Epidermal melanocyte (primary cell): ENCODE measurements at regions not wholly inside any gene's neighbourhood (a gene's known extent, or its start where the extent isn't known, plus 50 kb on each side); places are given as distances from the start of the nearest gene placed in this dataset.

Source experiments
- DNase-seq: peaks from one replicate; pipeline ENCODE4 v3.0.0; 2011; ENCODE audit warnings: low spot score; ENCODE audit not compliant: insufficient read length

DNA sequence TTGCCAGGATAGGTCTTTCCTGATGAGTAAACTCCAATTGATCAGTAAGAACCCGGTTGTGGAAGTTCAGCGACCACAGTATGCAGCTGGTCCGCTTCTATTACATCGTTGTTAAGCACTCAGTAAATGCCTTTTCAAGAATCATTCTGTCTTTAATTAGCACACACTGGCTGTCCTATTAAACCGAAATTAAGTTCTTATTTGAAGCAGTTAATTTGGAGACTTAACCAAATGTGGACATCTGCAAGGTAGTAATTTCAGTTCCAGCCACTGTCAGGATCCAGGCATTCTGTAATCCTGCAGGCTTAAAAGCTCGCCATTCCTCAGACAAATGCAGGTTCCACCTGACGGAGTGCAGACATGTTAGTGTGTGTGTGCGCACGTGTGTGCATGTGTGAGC is 254.6 kb downstream of the IRX2 start:
- no peak for DNase-seq

DNA sequence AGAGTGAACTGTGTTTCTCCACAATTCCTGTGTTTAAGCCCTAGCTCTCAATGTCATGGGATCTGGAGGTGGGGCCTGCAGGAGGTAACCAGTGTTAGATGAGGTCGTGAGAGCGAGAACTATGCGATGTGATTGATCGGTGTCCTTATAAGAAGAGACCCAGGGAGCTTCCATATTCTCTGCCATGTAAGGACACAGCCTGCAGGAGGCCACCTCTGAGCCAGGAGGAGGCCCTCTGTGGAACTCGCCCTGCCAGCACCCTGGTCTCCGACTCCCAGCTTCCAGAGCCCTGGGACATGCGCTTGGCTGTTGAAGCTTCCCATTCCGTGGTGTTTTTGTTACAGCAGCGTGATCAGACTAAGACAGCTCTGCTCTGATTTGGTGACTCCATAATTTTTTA is 255.4 kb downstream of the IRX2 start:
- no peak for DNase-seq

DNA sequence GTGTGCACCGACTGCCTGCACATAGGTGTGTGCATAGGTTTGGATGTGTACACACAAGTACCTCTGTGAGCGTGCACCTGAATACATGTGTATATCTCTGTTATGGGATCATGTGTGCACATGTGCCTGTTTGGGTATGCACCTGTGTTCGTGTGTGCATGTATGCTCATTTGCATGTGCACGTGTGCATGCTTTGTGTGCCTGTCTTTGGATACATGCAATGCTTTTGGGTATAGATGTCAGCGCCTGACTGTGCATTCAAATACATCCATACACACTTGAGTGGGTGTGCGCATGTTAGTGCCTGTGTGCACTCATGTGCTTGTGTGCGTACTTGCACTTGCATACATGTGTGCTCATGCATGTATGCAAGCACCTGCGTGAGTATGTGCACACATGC is 258.1 kb downstream of the IRX2 start:
- no peak for DNase-seq

DNA sequence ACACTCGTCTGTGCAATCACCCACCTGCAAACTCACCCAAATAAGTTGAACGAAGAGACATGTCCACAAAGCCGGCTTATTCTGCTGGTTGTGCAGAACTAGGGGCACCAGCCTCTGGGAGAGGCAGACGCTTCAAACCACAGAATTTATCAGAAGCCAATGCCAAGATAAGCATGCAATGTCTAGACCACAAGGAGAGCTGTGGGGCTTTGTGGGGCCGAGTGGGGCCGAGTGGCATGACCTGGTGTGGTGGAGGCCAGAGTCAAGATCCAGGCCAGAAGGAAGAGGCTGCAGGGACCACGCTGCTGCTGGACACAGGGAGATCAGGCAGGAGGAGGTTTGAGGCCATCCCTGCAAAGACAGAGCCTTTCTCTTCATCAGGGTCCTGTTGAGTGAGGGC is 259.0 kb downstream of the IRX2 start:
- DNase-seq, result no peak

DNA sequence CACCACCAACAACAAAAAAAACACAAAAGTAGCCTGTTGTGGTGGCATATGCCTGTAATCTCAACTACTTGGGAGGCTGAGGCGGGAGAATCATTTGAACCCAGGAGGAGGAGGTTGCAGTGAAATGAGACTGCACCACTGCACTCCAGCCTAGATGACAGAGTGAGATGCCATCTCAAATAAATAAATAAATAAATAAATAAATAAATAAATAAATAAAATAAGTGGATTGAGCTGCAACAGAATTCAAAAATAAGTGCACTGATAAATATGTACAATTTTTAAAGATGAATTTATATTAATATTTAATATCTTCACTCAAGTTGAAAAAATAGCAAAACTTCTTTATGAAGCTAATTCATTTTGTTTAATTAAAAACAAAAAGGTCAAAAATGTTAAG is 259.6 kb downstream of the IRX2 start:
- DNase-seq, result no peak

DNA sequence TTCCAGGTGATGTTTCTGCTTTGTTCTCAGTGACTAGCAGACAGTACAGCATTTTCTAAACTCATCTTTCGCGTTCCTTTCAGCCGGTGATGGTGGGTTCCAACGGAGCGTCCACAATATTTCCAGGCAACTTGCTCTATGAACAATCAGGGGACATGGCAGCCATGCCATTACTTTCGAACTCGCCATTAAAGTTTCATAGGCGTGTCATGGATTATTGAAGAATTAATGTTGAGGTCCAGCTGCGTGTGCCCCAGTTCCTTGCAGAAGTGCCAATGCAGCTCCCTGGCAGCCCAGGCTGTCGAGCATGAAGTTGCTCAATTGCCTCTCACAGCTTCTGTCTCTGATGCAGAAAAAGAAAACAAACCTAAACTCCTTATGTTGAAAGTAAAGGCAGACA is 262.2 kb downstream of the IRX2 start:
- no peak for DNase-seq

DNA sequence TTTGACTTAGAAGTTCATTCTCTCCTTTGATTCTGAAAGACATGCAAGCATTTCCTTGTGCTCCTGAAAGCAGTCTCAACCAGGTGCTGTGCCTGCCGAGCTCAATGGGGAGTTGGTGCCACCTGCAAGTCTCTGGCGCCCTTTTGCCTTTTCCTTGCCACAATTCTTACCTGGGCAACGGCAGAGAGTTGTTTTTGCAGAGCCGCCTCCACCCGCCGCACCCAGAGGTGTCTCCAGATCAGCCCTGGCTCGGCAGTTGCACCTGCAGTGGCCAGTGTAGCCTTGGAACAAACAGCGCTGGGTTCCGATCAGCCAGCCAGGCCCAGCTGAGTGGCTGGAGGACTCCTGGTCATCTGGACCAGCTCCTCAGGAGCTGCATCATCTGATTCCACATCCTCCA is 262.9 kb downstream of the IRX2 start:
- DNase-seq, result no peak

DNA sequence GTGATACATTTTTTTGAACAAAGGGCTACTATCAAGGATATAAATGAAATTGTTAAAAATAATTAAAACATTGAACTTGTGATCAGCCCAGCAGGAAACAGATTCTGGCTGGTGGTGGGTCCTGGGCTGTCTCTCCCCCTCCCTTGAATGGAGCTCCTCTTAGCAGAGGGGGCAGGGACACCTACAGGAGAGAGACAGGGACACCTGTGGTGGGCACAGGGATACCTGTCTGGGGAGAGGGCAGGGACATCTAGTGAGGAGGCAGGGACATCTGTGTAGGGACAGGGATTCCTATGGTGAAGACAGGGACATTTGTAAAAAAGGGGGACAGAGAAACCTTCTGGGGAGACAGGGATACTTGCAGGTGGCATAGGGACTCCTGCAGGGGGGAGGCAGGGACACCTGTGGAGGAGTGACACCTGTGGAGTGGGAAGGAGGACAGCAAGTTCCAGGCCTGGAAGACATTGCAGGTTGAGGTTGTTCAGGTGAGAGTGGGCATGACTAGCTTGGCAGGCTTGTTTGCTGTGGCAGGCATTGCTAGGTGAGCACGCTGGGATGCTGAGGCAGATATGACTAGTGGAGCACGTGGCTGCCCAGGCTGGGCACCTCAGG is 264.2 kb downstream of the IRX2 start:
- no peak for DNase-seq

DNA sequence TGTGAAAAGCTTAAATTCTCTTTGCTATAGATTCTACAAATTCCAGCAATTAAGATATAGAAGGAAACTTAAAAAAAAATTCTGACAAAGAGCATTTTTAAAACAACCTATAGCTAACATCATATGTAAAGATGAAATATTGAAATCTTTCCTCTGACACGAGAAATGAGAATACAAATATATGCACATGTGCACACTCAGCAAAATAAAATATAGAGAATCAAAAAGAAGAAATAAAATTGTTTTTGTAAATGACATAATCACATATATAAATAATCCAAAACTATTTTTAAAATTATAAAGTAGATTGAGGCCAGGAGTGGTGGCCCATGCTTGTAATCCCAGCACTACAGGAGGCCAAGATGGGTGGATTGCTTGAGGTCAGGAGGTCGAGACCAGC is 265.1 kb downstream of the IRX2 start:
- DNase-seq, result no peak

DNA sequence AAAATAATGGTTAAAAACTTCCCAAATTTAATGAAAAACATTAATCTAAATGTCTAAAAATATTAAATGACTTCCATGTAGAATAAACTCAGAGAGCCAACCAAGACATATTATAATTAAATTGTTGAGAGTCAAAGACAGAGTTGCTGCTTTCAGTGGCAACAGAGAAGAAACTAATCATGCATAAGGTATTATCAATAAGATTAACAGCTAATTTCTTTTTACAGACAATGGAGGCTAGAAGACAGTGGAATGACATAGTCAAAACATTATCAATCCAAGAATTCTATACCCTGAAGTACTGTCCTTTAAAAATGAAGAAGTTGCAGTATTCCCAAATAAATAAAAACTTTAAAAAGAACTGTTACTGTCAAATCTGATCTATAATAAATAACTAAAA is 268.7 kb downstream of the IRX2 start:
- DNase-seq, result no peak

DNA sequence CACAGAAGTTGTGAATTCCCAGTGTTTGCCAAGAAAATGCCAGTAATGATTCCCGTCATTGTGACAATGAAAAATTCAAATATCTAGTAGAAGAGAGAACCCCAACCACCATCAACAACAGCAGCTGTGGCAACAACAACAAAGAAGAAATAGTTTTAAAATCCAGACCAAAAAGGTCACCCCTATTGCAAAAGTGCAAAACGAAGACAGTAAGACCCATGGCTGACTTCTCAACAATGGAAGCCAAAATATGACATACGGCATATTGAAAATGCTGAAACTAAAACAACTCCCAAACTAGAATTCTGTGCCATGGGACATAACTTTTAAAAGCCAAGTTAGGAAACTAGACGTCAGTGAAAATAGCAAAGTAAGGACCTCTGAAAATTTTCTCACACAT is 270.6 kb downstream of the IRX2 start:
- DNase-seq, result no peak

DNA sequence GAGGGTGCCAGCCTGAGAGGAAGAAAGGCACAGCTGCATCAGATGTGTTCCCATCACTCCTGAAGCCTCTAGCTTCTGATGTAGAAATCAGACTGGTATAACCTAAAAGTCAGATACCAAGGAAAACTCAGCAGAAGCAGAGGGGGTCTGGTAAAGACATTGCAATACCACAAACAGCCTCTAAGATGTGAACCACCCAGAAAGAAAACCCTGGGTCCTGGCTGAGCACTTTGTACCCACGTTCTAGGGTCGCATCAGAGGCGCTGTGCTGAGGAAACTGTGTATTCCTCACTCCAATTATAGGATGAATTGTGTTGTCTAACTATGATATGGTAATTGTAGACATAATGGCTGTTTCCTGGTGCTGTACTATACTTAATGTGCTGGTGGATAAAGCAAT is 275.6 kb downstream of the IRX2 start:
- DNase-seq, result no peak

DNA sequence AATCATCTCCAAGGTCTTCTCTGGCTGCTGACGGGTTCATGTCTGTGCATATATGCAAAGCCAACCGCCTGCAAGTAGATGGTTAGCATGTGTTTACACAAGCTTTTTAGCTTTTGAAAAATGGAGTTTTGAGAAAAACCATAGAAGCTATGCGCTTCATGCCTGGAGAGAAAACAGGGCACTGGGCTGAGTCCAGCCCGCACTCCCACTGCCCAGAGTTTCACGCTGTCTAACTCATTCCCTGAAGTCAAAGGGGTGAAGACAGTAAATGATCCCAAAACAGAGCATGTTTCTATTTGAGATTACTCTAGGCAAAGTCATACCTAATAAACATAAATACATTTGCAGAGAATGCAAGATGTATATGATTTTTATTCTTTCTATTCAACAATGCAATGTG is 278.8 kb downstream of the IRX2 start:
- DNase-seq, result no peak

DNA sequence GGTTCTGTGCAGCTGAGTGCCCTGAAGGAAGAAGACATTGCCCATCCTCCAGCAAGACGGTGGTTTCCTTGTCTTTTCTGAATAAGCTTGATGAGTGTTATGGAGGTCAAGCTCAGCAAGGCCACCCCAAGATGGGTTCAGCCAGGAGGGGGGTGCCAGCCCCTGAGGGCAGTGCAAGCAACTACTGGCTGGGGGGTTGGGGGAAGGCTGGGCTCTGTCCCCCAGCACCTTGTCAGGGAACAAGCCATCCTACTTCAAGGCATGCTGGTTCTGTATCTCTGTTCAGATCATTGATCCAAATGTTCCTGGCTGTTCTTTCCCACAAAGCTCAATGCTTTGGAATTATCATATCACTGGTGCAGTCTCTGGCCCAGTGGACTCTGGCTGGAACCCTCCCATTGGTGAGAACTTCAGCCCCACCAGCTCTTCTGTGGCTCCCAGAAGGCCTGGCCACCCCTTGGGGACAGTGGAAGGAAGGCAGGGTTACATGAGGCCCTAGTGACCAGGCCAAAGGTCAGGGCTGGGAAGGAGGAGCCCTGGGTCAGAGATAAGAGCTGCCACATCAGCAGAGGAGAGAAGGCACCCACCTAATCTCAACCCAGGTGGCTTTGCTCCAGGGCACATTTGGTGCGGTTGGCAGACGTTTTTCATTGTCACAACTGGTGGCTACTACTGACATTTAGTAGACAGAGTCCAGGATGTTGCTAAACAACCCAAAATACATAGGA is 280.2 kb downstream of the IRX2 start:
- no peak for DNase-seq

DNA sequence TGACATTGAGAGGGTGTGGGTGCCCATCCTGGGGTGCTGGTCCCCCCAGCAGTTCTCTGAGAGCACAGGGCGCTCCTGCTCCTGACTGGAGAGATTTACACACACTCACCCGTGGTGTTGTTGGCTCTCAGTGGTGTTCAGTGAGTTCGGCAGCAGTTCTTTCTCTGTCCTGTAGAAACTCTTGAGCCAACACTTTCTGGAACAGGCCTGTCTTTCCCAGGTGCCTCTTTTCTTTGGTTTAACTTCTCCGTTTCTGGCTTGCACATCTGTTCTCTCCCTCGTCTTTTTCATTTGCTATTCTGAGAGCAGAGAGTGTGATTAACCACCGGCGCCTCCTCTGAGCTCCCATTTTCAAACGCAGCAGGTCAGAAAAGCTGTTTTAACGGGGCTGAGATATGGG is 284.5 kb downstream of the IRX2 start:
- no peak for DNase-seq

DNA sequence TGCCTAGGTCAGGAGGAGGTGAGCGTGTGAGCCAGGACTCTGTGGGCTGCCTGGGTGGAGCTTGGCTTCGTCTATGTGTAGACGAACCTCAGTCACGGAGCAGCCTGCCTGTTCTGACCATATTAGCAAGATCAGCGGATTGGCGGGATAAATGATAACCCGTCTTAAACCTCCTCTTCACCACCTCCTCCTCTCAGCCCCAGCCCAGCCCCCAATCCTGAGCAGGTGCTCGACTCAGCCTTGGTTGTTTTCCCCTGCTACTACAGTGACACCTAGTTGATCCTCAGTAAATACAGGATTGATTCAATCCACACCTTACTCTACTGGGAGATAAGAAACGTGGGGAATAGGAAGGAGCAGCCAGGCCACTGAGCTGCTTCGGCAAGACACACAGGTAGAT is 286.1 kb downstream of the IRX2 start:
- no peak for DNase-seq

DNA sequence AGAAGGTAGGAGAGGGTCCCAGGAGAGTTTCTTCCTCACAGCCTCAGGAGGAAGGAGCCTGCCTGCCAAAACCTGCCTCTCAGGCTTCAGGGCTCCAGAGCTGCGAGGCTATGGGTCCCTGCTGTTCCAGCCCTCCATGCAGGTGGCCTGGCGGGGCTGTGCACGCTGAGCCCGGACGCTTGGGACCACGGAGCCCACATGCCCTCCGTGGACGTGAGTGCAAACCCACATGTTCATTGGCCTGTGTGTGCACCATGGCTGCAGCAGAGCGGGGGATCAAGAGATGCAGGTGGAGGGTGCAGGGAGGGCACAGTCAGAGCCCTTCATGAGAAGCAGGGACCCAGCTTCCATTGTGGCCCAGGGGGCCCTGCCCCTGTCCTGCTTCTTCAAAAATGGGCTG is 287.3 kb downstream of the IRX2 start:
- no peak for DNase-seq

DNA sequence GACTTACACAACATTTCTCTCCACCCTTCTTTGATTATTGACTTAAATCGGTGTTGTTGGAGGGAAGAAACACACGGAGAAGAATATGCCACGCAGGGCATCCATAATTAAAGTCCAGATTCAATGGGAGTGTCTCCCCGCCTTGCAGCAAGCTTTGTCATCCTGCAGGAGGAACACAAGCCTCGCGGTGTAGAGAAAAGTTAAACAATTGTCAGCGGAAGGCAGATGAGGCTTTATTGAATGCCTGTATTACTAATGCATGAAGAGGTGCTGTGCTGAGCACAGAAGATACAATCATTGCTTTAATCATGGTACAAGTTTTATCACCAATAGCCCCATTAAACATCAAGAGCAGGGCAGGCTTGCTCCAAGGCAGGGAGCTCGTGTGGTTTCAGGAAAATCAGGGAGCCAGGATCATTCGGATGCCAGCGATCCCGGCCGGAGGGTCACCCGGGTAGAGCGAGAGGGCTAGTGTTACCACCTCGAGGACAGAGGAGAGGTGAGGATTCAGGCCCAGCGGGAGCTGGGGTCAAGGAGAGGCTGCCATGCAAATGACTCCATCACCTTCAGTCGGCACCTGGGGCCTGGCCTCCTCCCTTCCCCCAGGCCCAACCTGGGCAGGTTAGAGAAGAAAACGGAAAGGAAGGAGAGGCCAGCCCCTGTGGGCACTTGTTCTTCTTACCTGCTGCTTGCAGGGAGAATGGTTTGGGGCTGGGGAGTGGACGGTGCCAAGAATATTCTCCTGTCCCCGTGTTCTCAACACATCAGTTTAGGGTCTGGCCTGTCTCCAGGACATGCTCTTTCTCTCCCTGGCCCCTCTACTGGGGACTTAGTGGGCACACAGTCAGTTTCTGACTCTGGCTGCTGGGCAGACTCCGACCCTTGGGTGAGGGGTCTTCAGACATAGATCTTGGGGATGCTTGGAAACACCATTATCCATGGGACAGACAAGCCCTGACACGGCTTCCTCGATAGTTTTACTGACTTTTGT is 289.5 kb downstream of the IRX2 start:
- no peak for DNase-seq

DNA sequence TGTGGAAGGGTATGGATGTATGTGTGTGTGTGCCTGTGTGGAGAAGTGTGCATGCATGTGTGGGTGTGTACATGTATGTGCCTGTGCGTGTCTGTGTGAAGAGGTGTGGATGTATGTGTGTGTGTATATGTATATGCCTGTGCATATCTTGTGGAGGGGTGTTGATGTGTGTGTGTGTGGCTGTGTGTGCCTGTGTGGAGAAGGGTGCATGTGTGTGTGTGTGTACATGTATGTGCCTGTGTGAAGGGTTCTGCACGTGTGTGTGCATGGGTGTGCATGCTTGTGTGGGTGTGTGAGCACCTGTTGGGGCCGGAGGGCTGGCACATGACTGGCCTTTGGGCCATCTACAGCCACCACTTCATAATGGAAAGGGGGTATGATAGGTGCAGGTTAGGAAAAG is 291.4 kb downstream of the IRX2 start:
- DNase-seq, result no peak

DNA sequence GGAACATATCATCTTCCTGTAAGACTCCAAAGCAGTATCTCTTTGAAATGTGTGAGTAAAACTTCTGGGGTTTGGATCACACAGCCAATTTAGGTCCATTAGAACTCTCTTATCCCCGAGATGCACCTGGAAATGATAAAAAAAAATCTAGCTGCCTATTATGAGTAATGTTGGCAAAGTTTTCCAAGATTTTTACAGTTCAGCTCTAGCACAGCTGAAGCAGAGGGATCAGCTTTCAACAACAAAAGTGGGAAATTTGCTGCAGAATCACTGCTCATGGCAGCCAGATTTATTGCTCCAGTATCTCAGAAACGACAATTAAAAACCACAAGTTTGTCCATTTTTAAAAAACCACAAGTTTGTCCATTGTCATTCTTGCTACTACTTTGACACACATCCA is 292.2 kb downstream of the IRX2 start:
- no peak for DNase-seq

DNA sequence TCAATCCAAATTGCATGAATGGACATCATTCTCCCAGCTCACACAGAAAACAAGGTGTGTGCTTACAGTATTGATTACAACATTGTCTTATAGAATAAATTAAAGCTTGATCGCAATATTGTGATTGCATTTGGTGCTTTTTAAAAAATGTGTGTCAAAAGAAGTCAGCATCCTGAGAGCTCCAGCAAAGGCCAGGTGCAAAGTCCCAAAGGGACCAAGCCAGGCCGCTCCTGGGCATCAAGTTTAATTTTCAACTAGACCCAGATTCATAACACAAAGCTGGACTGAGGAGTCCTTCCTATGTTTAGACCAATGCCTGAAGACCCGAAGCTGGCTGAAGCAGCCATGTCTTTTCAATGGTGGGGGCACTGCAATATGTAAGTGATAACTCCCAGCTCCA is 295.6 kb downstream of the IRX2 start:
- no peak for DNase-seq

DNA sequence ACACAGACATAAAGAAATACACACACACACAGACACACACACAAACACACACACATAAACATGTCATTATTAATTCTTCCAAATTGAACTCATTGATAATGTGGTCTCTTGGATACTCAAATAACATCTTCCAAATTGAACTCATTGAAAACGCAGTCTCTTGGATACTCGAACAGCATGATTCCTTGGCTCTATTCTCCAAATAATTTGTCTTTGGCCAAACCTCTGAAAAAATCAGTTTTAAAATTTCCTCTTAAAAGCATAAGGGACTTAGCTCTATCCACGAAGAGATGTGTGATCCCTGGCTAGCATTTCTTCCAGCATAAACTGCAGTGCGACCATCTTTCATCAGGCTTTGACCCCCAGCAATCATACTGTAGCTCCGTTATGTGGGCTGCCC is 296.6 kb downstream of the IRX2 start:
- no peak for DNase-seq
